Amniotic stem cell (primary cell): ENCODE measurements at regions not wholly inside any gene's neighbourhood (a gene's known extent, or its start where the extent isn't known, plus 50 kb on each side); places are given as distances from the start of the nearest gene placed in this dataset.

Experiments used
- DNase-seq: peaks from one replicate; lab custom pipeline; 2025; lab: John Stamatoyannopoulos, UW

DNA sequence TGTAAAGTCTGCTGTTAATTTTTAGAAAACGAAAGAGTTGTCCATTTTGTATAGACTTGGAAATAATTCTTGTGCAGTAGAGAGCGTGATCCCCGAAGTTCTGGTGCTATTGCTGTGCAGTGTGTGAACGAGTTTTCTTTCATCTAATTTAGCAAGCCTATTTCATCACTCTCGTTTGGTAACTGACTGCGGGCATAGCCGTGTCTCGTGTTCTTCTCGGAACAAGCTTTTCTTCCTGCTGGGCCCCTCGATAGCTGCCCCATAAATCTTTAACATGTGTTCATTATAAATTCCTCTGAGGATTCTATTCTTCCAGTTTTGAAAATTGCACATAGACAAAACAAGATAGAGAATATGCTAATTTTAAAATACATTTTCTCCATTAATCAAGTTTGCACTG is 622.0 kb upstream of the PFKP start:
- DNase-seq, result no peak

- DNase-seq, result no peak
Observed at GRCh38 chr10:2439983-2440382, 627.4 kb upstream of the PFKP start.

DNA sequence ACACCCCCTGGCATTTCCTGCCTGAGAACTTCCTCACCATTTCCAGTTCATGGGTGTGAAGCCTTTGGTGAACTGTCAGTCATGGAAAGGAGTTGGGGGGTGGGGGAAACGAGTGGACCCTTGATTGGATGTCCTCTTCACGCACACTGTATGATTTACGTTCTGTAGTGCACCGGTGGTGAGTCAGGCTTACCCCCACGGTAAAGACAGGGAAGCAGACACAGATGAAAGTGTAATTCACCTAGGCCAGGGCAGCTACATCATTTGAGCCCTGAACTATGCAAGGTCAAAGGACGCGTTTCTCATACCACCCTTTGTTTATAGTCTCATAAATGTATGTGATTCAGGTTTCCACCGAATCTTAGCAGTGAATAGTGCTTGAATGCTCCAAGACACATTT is 628.3 kb upstream of the PFKP start:
- DNase-seq, result no peak

GRCh38 chr10:2438248-2438939 is 629.0 kb upstream of the PFKP start:
- DNase-seq, result no peak

DNA sequence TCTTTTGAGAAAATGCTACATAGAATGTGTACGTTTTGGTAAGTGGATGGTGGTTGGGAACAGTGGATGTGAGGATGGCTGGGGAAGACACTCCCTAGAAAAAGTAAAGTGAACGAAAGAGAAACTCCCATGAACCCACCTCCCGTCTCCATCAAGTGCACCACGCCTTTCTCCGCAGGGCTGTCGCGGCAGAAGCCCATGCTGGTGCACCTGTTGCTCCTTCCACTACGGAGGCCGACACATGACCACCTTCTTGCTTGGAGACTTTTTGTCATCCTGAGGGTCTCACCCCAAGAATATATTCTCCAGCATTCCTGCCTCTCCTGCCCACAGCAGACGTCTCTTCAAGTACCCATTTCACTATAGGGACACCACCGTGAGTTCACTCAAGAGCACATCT is 630.4 kb upstream of the PFKP start:
- no peak for DNase-seq

DNA sequence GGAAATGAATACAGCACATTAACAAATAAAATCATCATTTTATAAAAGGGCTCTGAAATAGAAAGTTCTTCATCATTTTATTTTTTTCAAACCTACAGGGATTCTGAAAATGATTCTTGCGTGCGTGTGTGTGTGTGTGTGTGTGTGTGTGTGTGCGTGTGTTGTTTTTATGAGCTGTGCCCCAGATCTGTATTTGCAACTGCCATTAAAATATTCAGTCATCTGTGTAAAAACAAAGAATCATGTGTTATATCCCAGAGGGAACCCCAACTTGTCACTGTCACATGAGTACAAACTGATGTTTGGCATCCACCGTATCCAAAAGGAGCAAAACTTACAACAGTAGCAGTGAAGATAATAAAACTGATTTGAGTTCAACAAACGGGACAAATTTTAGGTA is 635.4 kb upstream of the PFKP start:
- DNase-seq, result no peak

DNA sequence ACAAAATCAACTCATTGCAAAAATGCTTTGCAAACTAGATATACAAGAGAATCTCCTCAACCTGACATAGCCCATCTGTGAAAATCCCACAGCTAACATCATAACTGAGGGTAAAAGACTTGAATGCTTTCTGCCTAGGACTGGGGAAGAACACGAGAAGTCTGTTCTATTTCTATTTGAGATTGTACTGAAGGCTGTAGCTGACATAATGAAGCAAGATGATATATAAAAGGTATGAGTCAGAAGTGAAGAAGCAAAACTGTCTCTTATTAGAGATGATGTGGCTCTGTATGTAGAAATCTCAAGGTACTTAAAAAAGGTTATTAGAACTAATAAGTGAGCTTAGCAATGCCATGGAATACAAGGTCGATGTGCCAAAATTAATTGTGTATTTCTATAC is 639.9 kb upstream of the PFKP start:
- no peak for DNase-seq

DNA sequence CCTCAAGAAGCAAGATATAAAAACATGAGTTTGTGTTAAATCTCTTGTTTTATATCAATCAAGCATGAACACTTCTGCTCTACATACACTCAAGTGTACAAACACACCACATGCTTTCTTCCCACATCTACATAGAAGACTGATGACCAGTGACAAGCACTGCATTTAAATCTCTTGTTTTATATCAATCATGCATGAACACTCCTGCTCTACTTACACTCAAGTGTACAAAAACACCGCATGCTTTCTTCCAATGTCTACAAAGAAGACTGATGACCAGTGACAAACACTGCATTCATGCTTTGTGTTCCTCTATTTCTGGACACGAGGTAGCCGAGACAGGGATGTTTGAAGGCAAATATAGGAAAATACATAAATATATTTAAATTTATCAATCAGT is 642.0 kb upstream of the PFKP start:
- no peak for DNase-seq

DNA sequence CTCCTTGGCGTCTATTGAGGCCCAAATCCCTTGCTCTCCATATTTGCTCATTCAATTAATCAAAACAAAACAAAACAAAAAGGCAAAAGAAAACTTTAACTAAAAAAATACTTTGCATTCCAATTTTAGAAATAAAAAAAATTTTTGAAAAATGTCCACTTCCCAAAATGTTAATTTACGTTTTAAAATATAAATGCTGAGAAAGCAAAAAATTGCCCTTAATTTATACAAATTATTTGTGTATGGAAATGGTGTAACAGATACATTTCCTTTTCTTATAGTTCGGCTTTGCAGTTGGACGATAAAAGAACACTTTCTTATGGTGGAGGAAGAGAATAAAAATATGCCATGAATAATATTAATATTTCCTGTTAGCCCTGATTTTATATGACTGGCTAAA is 652.8 kb upstream of the PFKP start:
- no peak for DNase-seq

- no peak for DNase-seq
Observed at GRCh38 chr10:2414039-2414438, 653.3 kb upstream of the PFKP start.

DNA sequence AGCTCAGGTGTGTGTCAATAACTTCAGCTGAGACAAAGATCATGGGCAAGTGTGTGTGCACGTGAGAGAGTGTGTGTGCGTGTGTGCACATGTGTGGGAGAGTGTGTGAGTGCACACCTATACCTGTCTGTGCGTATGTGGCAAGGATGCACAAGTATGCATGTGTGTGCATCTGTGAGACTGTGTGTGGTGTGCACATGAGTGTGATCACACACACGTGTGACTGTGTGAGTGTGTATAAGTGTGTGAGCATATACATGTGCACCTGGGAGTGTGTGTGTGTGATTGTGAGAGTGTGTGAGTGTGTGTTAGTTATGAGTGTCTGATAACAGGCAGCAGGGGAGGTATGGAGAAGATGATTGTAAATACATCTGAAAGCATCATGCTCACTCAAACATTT is 657.3 kb upstream of the PFKP start:
- DNase-seq, result no peak

- DNase-seq, result no peak
Observed at GRCh38 chr10:2401459-2401858, 664.1 kb upstream of the ADARB2 start.

GRCh38 chr10:2399482-2399881 is 662.2 kb upstream of the ADARB2 start:
- DNase-seq, result no peak

DNA sequence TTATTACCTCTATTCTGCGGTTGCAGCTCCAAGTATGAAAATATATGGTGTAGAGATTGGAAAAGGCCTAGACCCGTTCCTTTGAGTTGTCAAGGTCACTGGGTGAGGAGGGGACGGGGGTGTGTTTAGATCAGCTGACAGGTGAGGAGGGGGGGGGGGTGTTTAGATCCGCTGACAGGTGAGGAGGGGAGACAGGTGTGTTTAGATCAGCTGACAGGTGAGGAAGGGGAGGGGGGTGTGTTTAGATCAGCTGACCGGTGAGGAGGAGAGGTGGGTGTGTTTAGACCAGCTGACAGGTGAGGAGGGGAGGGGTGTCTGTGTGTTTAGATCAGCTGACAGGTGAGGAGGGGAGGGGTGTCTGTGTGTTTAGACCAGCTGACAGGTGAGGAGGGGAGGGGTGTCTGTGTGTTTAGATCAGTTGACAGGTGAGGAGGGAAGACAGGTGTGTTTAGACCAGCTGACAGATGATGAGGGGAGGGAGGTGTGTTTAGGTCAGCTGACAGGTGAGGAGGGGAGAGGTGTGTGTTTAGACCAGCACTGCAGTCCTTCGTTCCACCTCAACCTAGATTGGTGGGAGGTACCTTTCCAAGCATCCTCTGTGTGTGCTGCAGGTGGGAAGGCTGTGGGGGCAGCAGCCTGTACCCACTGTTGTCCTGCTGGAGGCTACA is 655.0 kb upstream of the ADARB2 start:
- DNase-seq, result no peak

DNA sequence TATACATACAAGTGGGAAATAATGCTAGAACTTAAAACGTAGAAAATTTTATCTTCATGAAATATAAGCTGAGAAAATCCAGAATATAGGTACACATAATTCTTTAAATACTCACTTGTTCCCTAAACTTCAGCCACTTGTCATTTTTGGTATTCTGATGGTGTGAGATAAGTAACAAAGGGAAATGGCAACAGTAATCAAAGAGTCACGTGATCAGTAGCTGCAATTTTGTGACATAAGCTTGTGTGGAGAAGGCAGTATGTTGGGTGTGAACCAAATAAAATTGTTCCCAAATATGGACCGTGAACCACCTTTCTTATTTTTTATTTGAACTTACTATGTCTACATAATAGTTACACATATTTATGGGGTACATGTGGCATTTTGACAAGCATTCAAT is 650.3 kb upstream of the ADARB2 start:
- DNase-seq, result no peak

GRCh38 chr10:2387261-2387660 is 649.9 kb upstream of the ADARB2 start:
- no peak for DNase-seq

- DNase-seq, result no peak
Observed at GRCh38 chr10:2380218-2380617, 642.9 kb upstream of the ADARB2 start.

GRCh38 chr10:2367083-2367482 is 629.8 kb upstream of the ADARB2 start:
- no peak for DNase-seq

- DNase-seq, result no peak
Observed at GRCh38 chr10:2366264-2366931, 629.1 kb upstream of the ADARB2 start.

DNA sequence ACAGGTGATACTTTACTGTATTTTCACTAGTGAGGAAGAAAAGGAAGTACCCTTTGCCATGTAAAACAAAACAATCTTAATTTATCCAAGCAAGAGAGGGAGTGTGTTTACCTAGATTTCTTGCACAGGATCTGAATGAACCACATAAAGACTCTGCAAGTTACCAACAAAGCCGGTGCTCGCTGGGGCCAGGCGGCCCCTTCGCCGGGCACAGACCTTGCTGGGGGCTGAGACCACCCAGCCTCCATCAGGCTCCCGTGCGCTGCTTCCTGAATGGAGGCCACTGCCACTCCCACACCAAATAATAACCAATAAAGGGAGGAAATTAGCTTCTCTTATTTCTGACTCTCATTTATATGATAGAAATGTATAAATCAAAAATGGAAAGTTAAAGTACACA is 625.0 kb upstream of the ADARB2 start:
- DNase-seq, result no peak

DNA sequence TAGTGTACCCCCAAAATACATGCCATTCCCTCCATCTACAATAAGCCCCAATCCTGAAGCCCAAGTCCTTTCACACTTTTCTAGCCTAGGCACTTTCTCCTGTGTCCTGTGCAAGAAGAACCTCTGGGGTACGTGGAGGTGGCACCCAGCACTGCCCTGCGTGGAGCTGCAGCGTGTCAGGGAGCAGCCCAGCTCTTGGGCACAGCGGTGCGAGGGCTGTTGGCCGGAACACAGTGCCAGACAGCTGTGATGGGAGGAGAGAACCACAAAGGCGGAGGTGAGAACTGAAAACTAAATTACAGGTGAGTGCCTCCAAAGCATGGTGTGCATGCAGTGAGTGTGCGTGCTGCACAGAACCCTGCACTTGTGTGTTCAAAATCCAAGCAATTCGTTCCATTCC is 621.3 kb upstream of the ADARB2 start:
- no peak for DNase-seq

GRCh38 chr10:2356670-2357069 is 619.3 kb upstream of the ADARB2 start:
- no peak for DNase-seq

DNA sequence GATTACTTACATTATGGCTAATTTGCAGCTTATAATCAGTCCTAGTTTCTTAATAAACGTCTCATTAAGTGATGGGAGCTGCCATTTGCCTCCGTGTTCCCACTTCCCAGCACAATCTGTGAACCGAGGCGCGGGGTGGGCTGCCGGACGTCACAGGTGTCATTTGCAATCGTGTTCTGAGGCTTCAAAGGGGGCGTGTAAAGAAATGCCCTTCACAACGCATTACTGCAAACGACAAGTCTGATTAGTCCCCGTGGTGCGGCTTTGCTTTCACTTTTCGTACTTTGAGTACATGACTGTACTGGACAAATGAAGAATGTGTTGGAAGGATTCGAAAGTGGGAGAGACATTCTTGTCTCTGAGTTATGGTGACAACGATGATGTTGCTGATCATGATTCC is 614.2 kb upstream of the ADARB2 start:
- no peak for DNase-seq

DNA sequence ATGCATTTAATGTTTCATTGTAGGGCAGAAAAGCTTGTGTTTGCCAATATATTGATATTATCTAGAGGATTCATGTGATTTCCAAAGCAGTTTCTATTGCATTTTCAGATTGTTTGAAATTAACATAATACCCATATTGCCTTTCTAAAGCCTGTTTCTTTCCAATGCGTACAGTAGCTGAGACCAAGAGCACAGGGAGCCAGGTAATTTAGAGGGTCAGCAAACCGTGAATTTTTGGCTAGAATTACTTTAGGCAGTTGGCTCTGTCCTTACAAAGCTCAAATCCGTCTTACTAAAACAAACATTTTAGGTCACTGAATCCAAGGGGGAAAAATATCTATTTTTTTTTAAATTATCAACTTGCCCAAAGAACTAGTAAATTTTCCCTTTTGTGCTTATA is 604.9 kb upstream of the ADARB2 start:
- DNase-seq, result no peak
